Neural cell (in vitro differentiated cells): ENCODE measurements at regions not wholly inside any gene's neighbourhood (a gene's known extent, or its start where the extent isn't known, plus 50 kb on each side); places are given as distances from the start of the nearest gene placed in this dataset.

Experiments used
- H2AFZ ChIP-seq: fragments of 200-600, 300-800 bp; sonication (generic), shearing (Covaris generic); 2 replicates; pipeline ENCODE4 v1.6.0; 2014; ENCODE audit warnings: low read depth, mild to moderate bottlenecking, antibody characterized with exemption, low read length, moderate library complexity
- H3F3A ChIP-seq: fragments of 200-600 bp; shearing (Covaris generic); 2 replicates; pipeline ENCODE4 v1.6.1; 2016; ENCODE audit warnings: mild to moderate bottlenecking, moderate library complexity, mixed read lengths, antibody characterized with exemption, low read length; ENCODE audit not compliant: insufficient read depth, poor library complexity, severe bottlenecking
- H3K27ac ChIP-seq: fragments of 200-600, 300-800 bp; sonication (generic), shearing (Covaris generic); 2 replicates; pipeline ENCODE4 v1.5.1; 2014; ENCODE audit warnings: mild to moderate bottlenecking, low read length, moderate library complexity
- H3K27me3 ChIP-seq: fragments of 300-800, 200-600 bp; sonication (generic), shearing (Covaris generic); 2 replicates; pipeline ENCODE4 v1.6.0; 2014; ENCODE audit warnings: mild to moderate bottlenecking, low read depth, low read length, moderate library complexity; ENCODE audit not compliant: insufficient read depth
- H3K36me3 ChIP-seq: fragments of 300-800, 200-600 bp; sonication (generic), shearing (Covaris generic); 2 replicates; pipeline ENCODE4 v1.5.1; 2014; ENCODE audit warnings: mild to moderate bottlenecking, antibody characterized with exemption, low read length, moderate library complexity; ENCODE audit not compliant: insufficient read depth
- H3K4me2 ChIP-seq: fragments of 300-800, 200-600 bp; sonication (generic), shearing (Covaris generic); 2 replicates; pipeline ENCODE4 v1.6.0; 2014; ENCODE audit warnings: mild to moderate bottlenecking, low read length
- H3K4me3 ChIP-seq: fragments of 300-800, 200-600 bp; sonication (generic), shearing (Covaris generic); 2 replicates; pipeline ENCODE4 v1.5.1; 2014; ENCODE audit warnings: mild to moderate bottlenecking, low read length, moderate library complexity
- H3K79me2 ChIP-seq: fragments of 200-600 bp; shearing (Covaris generic); replicated peaks from 2 replicates; pipeline ENCODE4 v1.6.0; 2014; ENCODE audit warnings: mild to moderate bottlenecking, low read length, moderate library complexity; ENCODE audit not compliant: insufficient read depth
- H3K9ac ChIP-seq: fragments of 300-800, 200-600 bp; sonication (generic), shearing (Covaris generic); 2 replicates; pipeline ENCODE4 v1.6.1; 2016; ENCODE audit warnings: mild to moderate bottlenecking, low read length, mixed read lengths
- H3K9me2 ChIP-seq: fragments of 200-600 bp; shearing (Covaris generic); 2 replicates; pipeline ENCODE4 v1.6.1; 2016; ENCODE audit warnings: mild to moderate bottlenecking, low read length, mixed read lengths; ENCODE audit not compliant: insufficient read depth
- H3K9me3 ChIP-seq: fragments of 200-600, 300-800 bp; sonication (generic), shearing (Covaris generic); 2 replicates; pipeline ENCODE4 v1.6.1; 2016; ENCODE audit warnings: mild to moderate bottlenecking, mixed run types, low read length, moderate library complexity, mixed read lengths
- H4K20me1 ChIP-seq: fragments of 200-600 bp; shearing (Covaris generic); 2 replicates; pipeline ENCODE4 v1.6.1; 2016; ENCODE audit warnings: mild to moderate bottlenecking, mixed run types; ENCODE audit not compliant: insufficient read depth
- CTCF ChIP-seq: fragments of 450-650 bp; IDR thresholded peaks from 2 replicates; pipeline ENCODE4 v1.5.1; 2014; ENCODE audit warnings: antibody characterized with exemption, mild to moderate bottlenecking, moderate library complexity; ENCODE audit not compliant: poor library complexity, severe bottlenecking
- EP300 ChIP-seq: fragments of 450-650 bp; conservative IDR thresholded peaks from 2 replicates; pipeline ENCODE4 v1.6.1; 2014; ENCODE audit warnings: antibody characterized with exemption, mild to moderate bottlenecking, moderate library complexity; ENCODE audit not compliant: poor library complexity, severe bottlenecking
- EZH2 ChIP-seq: fragments of 200-600, 300-800 bp; shearing (Covaris generic), sonication (generic); IDR thresholded peaks from 2 replicates; pipeline ENCODE4 v1.6.1; 2014; ENCODE audit warnings: antibody characterized with exemption, low read length, borderline replicate concordance, mild to moderate bottlenecking; ENCODE audit not compliant: insufficient read depth, poor library complexity, severe bottlenecking
- MXI1 ChIP-seq: fragments of 450-650 bp; conservative IDR thresholded peaks from 2 replicates; pipeline ENCODE4 v1.6.1; 2014; ENCODE audit warnings: antibody characterized with exemption, mild to moderate bottlenecking; ENCODE audit not compliant: poor library complexity, severe bottlenecking
- POLR2AphosphoS5 ChIP-seq: IDR thresholded peaks from 2 replicates; pipeline ENCODE4 v1.6.1; 2012
- RAD21 ChIP-seq: fragments of 450-650 bp; conservative IDR thresholded peaks from 2 replicates; pipeline ENCODE4 v1.6.1; 2014; ENCODE audit warnings: antibody characterized with exemption, mild to moderate bottlenecking, moderate library complexity
- REST ChIP-seq: IDR thresholded peaks from 2 replicates; pipeline ENCODE4 v1.6.1; 2012; ENCODE audit warnings: borderline replicate concordance
- SMC3 ChIP-seq: fragments of 450-650 bp; conservative IDR thresholded peaks from 2 replicates; pipeline ENCODE4 v1.6.1; 2014; ENCODE audit warnings: antibody characterized with exemption, mild to moderate bottlenecking, moderate library complexity; ENCODE audit not compliant: poor library complexity
- TAF1 ChIP-seq: IDR thresholded peaks from 2 replicates; pipeline ENCODE4 v1.6.1; 2012; ENCODE audit warnings: low read depth

- no peaks in the 10 kb centered on the region for H3K9me3 ChIP-seq
- H2AFZ ChIP-seq, result no peak overlapping the region
- no peaks in the 10 kb centered on the region for H3K36me3 ChIP-seq
- H3K27me3 ChIP-seq, result no peaks in the 10 kb centered on the region
- no peak overlapping the region for H3K4me2 ChIP-seq
- no peak for TF ChIP-seq EP300
- TF ChIP-seq EZH2, result no peak
- TF ChIP-seq CTCF, result no peak
- no peak for TF ChIP-seq RAD21
- TF ChIP-seq POLR2AphosphoS5, result no peak
- no peak for TF ChIP-seq MXI1
- no peak overlapping the region for H3K27ac ChIP-seq
- no peaks in the 10 kb centered on the region for H3F3A ChIP-seq
- H4K20me1 ChIP-seq, result no peaks in the 10 kb centered on the region
- H3K79me2 ChIP-seq, result no peaks in the 10 kb centered on the region
- no peak overlapping the region for H3K4me3 ChIP-seq
- no peak overlapping the region for H3K9ac ChIP-seq
- no peaks in the 10 kb centered on the region for H3K9me2 ChIP-seq
Observed at GRCh38 chr22:19598054-19598855, 74.0 kb upstream of the CLDN5 start.

GRCh38 chr22:19599004-19599403 lies 74.8 kb upstream of the CLDN5 start:
- H3K79me2 ChIP-seq, result no peaks in the 10 kb centered on the region
- H3F3A ChIP-seq, result no peaks in the 10 kb centered on the region
- no peaks in the 10 kb centered on the region for H3K9me2 ChIP-seq
- no peak overlapping the region for H3K4me2 ChIP-seq
- H3K27me3 ChIP-seq, result no peaks in the 10 kb centered on the region
- no peaks in the 10 kb centered on the region for H3K9me3 ChIP-seq
- H3K36me3 ChIP-seq, result no peaks in the 10 kb centered on the region
- no peak for TF ChIP-seq REST
- no peak for TF ChIP-seq EZH2
- TF ChIP-seq SMC3, result no peak
- no peak for TF ChIP-seq TAF1
- no peak for TF ChIP-seq RAD21
- no peak overlapping the region for H3K4me3 ChIP-seq
- H2AFZ ChIP-seq, result no peak overlapping the region
- H3K27ac ChIP-seq, result no peak overlapping the region
- no peaks in the 10 kb centered on the region for H4K20me1 ChIP-seq
- H3K9ac ChIP-seq, result no peak overlapping the region
